ENCODE measurements at regions not wholly inside any gene's neighbourhood (a gene's known extent, or its start where the extent isn't known, plus 50 kb on each side); places are given as distances from the start of the nearest gene placed in this dataset.
"Not testable (repeated sequence)": the region's sequence is repeated elsewhere in the genome, so short reads cannot be mapped to it uniquely, and the experiment has no call there.

DNA sequence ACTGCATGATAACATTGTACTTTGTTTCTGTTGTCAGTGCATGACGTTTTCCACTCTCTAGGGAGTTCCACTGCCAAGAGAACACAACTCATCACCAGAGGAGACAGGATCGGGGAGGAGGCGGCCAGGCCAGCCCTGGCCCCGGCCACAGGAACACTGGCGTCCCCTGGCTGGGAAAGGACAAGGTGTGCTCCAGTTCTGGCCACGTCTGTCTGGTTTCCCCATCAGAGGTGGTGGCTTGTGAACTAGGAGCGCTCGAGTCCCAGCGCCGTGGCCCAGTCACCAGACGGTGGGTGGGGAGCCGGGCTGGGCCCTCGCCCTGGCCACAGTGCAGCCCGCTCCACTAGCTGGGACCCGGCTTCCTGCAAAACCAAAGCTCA lies 211.9 kb upstream of the IRX4 start:
- DNase-seq (ENCODE audit: low spot score), result no peak

DNA sequence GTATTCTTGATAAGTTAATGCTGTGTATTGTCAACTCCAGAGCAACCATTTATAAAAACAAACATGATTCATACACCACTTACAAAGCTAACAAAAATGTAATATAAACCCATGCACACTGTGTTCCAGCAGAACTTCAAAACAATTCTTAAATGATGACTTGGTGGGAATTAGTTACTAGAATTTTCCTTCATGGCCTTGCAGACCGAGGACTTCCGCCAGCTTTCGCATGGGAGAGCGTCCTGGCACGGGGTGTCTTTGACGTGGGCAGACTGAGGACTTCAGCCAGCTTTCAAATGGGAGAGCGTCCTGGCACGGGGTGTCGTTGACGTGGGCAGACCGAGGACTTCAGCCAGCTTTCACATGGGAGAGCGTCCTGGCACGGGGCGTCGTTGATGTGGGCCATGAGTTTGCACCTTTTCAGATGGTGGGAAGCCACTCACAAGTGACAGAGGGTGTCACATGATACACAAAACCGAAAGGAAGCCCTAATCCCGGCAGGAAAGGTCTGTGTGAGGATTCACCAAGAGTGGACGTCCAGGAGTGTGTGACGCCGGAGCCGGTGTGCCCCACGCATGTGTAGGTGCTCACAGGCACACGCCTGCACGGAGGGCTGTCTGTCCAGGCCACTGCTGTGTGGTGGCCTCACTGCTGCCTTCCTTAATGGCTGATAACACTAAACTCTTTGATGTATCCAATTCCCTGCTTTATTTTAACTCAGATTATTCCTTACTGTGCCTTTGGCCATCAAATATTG lies 211.3 kb upstream of the IRX4 start:
- DNase-seq (ENCODE audit: low spot score), result no peak

DNA sequence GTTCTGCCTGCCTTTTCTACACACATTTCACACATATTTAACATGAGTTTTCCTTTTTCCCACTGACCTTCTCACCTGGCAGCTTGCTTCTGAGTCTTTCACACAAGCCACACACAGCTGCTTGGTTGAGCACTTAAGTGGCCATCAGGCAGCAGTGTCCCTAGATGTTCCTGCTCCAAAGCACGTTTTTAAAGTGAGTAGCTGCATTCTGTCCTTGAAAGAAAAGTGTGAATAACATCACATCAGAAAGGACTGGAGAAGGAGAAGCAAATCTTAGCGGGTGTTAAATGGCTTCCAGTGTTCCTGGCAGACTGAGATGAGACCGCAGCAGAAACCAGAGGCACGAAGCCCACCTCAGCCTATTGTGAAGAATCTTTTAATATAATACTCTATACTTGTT lies 209.2 kb upstream of the IRX4 start:
- DNase-seq (ENCODE audit: low spot score), result no peak

DNA sequence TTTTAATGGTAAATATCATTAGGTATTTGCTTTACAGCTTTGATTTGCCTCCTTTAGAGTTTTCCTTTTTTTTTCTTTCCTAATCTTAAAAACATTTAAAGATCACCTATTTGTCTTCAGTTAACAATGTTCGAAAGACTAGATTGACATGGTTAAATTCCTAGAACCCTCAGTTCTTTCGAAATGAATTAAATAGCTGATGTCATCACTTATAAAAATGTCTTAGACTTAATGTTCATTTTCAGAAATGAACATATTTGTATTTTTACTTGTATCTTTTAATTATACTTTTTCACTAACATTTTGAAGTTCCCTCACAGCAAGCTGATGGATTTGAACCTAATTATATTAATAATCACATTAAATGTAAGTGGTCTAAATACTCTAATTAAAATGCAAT lies 205.3 kb upstream of the IRX4 start:
- DNase-seq (ENCODE audit: low spot score), result no peak

DNA sequence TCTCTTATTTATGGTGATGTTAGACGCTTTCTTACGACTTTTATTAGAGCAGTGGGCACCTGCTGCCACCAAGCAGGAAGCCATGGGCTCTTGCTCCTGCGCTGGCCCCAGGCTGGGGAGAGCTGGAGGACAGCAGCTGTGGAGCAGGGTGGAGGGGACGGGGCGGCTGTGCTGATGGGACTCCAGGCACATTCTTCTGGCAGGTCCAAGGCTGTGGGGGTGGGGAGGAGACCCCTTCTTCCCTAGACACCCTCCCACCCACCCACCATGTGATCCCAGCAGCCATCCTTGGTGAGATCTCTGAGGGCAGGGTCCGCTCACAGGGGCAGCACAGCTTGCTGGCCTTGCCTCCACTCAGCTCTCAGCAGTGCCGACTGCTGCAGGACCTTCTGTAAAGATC lies 192.6 kb upstream of the IRX4 start:
- no peak for DNase-seq (ENCODE audit: low spot score)

DNA sequence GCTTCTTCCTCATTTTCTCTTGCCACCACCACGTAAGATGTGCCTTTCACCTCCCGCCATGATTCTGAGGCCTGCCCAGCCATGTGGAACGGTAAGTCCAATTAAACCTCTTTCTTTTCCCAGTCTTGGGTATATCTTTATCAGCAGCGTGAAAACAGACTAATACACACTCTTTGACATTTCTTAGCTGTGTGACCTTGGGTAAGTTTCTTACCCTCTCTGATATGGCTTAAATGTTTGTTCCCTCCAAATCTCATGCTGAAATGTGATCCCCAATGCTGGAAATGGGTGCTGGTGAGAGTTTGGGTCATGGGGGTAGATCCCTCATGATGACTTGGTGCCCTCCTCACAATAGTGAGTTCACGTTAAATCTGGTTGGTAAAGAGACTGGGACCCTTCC lies 188.8 kb upstream of the IRX4 start:
- no peak for DNase-seq (ENCODE audit: low spot score)

DNA sequence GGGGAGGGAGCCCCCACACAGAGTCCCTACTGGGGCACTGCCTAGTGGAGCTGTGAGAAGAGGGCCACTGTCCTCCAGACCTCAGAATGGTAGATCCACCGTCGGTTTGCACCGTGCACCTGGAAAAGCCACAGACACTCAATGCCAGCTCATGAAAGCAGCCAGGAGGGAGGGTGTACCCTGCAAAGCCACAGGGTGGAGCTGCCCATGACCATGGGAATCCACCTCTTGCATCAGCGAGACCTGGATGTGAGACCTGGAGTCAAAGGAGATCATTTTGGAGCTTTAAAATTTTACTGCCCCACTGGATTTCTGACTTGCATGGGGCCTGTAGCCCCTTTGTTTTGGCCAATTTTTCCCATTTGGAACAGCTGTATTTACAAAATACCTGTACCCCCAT lies 188.1 kb upstream of the IRX4 start:
- DNase-seq (ENCODE audit: low spot score), result not testable (repeated sequence)

DNA sequence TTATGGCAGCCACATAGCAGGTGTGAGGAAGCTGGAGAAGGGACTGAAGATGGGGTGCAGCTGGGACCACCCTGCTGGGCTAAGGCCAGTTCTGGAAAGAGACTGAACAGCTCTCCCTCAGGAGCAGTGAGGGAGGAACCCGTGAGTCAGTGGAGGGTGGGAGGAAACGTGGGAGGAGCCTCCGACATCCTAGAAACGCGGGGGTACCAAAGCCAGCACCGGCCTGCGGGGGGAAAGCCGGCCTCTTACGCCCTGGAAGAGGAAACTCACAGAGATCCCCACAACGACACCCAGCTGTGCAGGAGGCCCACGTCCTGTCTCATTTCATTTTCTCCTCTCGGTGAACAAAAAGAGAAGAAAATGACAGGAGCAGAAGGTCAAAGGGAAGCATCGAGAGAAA lies 185.8 kb upstream of the IRX4 start:
- no peak for DNase-seq (ENCODE audit: low spot score)

DNA sequence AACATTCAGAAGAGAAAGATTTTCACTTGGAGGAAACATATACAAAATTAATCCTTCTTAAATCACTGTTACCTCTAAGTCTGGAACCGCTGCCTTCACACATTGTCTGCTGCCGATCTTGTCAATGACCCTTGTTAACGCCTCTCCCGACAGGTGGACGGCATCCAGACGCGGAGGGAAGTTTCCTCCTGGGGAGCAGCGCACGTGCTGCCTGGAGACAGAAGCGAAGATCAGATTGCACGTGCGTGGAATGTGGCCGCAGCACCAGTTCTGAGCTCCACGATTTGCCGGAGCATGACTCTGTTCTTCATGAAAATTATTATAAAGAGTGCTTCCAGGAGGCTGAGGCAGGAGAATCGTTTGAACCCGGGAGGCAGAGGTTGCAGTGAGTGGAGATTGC lies 183.6 kb upstream of the IRX4 start:
- no peak for DNase-seq (ENCODE audit: low spot score)

DNA sequence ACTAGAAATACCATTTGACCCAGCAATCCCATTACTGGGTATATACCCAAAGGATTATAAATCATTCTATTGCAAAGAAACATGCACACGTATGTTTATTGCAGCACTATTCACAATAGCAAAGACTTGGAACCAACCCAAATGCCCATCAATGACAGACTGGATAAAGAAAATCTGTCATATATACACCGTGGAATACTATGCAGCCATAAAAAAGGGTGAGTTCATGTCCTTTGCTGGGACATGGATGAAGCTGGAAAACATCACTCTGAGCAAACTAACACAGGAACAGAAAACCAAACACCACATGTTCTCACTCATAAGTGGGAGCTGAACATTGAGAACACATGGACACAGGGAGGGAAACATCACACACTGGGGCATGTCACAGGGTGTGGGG lies 180.7 kb upstream of the IRX4 start:
- not testable (repeated sequence) for DNase-seq (ENCODE audit: low spot score)

DNA sequence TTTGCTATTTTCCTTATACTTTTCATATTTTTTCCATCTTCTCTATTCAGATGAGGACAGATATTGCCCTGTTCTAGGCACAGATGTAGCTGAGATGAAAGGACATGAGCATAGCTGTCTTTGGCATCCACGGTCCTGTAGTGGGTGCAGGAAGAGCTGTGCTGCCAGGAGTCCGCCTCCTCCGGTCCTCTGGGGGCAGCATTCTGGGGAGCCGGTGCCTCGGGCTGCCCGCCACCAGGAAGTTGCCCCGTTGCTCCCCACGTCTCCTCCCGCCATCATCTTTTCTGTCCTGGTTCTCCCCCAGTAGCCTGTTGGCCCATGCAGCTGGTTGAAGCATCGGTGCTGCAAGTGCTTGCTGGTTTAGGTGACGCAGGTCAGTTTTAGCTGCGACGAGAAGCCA lies 170.0 kb upstream of the IRX4 start:
- no peak for DNase-seq (ENCODE audit: low spot score)

DNA sequence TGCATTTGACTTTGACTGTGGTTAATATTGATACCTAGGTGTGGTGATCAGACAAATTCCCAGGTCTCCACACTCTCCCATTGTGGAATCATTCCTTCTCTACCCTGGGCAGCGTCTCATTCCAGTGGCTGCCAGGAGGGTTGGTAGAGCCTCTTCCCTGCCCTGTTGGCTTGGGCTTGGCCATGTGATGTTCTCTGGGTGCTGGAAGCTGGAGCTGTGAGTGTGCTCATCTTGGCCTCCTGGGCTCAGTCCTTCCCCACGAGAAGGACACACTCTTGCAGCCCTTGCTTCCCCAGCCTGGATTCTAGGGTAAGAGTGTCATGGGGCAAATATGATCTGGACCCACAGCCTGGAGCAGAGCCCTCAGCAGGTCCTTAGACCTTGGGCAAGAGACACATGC lies 167.2 kb upstream of the IRX4 start:
- DNase-seq (ENCODE audit: low spot score), result no peak

DNA sequence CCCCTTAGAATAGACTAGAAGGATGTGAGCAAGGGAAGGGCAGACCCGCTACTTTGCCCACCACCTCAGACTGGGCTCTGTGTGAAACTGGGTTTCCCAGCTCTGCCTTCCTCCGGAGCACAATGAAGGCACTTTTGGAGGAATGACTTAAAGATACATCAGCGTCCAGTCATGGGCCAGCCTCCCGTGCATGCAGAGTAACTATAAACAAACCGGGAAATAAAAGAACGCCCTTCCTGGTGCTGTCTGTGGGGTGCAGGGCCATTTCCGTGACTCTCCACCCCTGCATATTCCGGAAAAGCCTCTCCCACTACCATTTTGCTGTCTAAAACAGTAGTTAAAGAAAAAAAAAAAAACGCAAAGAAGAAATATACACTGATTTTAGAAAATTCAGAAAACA lies 165.9 kb upstream of the IRX4 start:
- DNase-seq (ENCODE audit: low spot score), result no peak

DNA sequence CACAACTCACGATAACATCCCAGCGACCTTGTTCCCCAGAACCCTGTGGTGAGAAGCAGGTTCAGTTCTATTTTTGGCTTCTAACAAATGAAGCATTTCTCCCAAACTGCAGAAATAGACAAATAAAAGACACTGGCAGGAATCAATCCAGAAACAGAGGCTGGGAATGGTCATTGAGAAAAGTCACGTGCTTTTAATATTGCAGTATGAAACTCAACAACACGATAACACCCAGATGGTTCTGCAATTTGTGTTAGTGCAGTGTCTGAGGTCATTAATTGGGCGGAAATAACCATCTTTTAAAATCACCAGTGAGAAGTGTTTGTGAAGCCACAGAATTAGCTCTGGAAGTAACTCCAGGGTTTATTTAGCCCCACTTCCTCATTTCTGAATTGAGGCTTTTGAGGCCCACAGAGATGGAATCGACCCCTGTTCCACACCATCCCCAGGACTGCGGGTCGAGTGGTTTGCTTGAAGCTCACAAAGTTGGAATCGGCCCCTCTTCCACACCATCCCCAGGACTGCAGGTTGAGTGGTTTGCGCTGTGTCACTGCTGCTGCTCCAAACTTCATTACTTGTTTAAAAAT lies 164.7 kb upstream of the IRX4 start:
- DNase-seq (ENCODE audit: low spot score), result no peak

DNA sequence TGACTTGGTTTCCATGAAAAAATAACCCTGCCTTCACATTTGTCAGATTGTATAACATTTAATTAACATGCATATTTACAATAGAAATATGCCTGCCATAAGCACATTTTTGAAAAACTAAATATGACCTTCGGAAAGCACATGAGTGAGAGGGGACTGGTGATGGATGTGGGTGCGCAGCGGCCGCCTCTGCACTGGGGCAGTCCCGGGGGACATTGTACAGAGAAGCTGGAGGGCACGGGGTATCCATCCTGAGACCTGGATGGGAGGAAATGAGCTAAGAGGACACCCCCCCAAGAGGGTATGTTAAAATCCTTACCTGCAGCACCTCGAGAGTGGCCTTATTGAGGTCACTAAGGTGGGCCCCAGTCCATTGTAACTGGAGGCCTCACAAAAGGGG lies 161.3 kb upstream of the IRX4 start:
- DNase-seq (ENCODE audit: low spot score), result no peak

DNA sequence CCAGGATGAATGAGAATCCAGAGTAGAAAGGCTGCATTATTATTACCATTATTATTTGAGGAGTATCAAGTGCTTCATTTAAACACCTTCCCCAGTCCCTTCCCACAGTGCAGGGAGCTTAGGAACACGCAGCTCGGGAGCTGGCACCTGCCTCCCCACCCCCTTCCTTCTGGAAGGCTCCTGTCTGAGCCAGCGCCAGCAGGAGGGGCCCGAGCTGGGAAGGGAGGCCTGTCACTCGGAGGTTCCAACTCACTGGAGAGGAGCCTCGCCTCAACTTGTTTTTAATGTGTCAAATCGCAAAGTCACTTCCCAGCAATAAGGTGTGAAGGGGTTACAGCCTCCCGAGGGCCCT lies 156.4 kb upstream of the IRX4 start:
- DNase-seq (ENCODE audit: low spot score), result no peak

DNA sequence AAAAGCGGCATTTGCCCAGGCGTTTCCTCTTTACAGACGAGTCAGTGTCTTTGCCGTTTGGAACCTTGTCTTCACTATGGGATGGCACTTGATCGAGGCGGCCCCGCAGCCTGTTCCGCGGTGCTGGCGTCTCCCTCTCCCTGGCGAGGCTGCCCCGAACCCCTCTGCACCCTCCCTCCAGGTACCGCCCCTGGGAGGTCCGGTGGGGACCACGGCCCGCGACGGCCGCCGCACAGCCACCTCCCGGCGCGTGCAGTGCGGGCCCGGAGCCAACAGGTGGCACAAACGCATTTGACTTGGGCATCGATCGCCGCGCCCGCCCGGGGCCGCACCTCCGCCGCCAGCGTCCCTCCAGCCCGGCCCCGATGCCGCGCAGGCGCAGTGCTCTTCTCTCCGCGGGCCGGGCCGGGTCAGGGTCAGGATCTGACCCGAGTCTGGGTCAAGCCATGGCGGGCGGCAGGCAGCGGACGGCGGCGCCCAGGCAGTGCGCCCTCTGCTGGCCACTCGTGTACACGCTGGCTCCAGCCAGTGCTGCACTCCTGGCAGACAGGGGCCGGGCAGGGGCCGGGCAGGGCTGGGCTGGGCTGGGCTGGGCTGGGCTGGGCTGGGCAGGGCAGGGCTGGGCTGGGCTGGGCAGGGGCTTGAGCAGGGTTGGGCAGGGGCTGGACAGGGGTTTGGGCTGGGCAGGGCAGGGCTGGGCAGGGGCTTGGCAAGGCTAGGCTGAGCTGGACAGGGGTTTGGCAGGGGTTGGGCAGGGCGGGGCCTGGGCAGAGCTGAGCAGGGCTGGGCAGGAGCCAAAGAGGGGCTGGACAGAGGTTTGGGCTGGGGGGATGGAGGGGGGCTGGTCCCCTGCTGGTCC lies 155.8 kb upstream of the IRX4 start:
- peak; percentile 85 for DNase-seq (ENCODE audit: low spot score)

DNA sequence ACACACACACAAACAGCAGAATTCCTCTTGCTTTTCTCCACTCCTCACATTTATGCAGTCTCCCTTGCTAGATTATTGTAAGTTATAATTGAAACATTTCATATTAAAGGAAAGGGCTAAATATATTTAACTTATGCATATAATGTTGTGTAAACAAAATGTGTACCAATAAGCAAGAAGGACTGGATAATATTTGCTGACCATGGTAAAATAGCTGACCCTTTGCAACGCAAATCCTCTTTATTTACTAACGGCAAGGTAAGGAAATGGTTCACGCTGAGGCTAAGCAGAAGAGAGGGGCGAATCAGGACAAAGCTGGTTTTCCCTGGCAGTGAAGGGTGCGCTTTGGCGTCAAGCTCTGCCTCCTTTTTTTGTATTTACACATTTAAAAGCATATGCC lies 154.2 kb upstream of the IRX4 start:
- DNase-seq (ENCODE audit: low spot score), result no peak

DNA sequence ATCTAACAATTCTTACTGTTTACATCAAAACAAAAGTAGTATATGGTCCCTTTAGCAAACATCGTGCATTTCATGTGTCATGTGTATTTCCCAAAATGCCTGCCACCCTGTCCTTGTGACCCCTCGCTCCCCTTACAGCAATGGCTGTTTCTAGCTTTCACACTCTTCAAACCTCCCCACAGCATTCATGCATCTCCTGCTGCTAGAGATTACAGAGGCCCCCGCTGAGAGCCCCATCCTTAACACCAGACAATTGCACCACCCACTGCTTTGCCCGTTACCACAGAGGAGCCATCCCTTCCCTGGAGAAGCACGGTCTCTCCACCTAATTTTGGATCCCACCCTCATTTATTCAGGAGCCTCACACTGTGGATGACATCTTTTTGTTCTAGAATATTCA lies 149.7 kb upstream of the IRX4 start:
- DNase-seq (ENCODE audit: low spot score), result no peak

DNA sequence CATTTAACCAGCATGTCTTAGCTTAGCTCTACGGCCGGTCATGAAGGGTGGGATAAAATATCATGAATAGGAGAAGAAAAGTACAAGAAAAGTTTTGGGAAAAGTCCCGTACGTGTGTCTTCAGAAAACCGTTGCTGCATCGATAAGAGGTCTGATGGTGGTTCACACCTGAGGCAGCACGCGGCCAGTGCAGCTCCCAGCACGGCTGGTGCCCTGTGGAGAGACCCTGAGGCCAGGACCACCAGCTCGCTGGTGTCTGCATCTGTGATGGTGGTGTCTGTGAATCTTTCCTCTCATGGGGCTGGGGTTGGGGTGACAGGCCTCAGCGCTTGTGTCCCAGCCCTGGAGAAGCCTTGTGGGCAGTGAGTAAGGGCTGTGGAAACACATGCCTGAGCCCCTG lies 148.9 kb upstream of the IRX4 start:
- DNase-seq (ENCODE audit: low spot score), result no peak

DNA sequence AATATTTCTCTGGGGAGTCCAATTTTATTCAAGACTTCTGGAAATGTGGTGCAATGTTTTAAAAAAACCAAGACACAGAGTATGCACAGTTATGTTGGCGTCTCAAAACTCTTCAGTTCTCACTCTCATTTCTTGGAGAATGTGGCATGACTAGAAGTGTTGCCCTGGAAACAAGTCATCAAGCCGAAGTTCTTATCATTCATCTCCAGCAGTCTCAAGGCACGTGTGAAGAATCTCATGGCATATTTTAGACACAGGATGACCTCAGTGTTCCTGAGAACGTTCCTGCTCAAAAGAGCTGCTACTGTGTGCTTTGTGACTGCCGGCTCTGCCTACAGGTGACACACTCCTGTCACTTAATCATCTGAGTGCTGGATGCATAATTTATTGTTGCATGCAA lies 147.4 kb upstream of the IRX4 start:
- no peak for DNase-seq (ENCODE audit: low spot score)

DNA sequence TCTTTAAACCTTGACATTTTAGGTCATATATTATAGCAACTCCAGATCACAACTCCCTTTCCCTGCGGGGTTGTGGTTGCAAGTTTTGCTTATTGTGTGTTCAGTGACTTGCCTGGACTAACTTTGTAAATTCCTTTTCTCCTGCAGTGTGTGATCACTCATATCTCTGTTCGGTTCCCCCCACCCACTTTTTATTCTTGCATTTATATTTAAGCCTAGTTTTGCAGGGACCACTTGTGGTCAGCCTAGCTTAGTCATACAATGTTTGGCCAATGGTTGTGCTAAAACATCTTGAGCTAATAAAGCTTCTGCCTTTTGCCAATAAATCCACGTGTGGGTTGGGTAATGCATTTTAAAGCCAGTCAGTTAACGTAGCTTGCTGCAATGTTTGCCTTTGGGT lies 146.5 kb upstream of the IRX4 start:
- DNase-seq (ENCODE audit: low spot score), result no peak

DNA sequence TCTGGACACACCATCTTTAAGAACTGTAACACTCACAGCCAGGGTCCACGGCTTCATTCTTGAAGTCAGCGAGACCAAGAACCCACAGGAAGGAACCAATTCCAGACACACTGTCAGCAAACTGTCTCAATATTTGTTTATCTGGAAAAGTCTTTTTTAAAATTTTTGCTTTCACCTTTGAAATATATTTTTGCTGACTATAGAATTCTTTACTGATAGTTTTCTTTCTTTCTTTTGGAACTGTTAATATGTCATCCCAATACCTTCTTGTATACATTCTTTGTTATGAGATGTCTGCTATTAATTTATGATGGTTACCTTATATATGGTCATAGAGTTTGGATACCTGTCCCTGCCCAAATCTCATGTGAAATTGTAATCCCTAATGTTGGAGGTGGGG lies 145.1 kb upstream of the IRX4 start:
- DNase-seq (ENCODE audit: low spot score), result no peak

All from HuH-7.5 (cell line).